Tibial nerve (tissue), 4 donors: ENCODE measurements at regions not wholly inside any gene's neighbourhood (a gene's known extent, or its start where the extent isn't known, plus 50 kb on each side); places are given as distances from the start of the nearest gene placed in this dataset.

Experiments used
- DNase-seq, 2 donors: peaks; one replicate each; pipeline ENCODE4 v3.0.0-alpha.2; 2019; ENCODE audit warnings: low spot score in 2 of 2
- H3K27ac ChIP-seq, 4 donors: fragments of 200-600 bp; sonication (generic) in 3 of 4; one replicate each; pipeline ENCODE4 v1.5.1; 2017 to 2019; ENCODE audit warnings: mild to moderate bottlenecking in 1 of 4
- H3K27me3 ChIP-seq, 2 donors: fragments of 200-600 bp; sonication (generic) in 1 of 2; one replicate each; pipeline versions ENCODE4 v1.5.1 to v1.6.0; 2017 to 2019
- H3K36me3 ChIP-seq, 3 donors: fragments of 200-600 bp; sonication (generic); one replicate each; pipeline ENCODE4 v1.5.1; 2018 to 2019
- H3K4me1 ChIP-seq, 4 donors: fragments of 200-600 bp; sonication (generic) in 3 of 4; one replicate each; pipeline ENCODE4 v1.5.1; 2017 to 2019
- H3K4me3 ChIP-seq, 4 donors: fragments of 200-600 bp; sonication (generic) in 3 of 4; one replicate each; pipeline ENCODE4 v1.5.1; 2017 to 2019; ENCODE audit warnings: mild to moderate bottlenecking in 1 of 4, moderate library complexity in 1 of 4
- H3K9me3 ChIP-seq, 4 donors: fragments of 200-600 bp; sonication (generic) in 3 of 4; one replicate each; pipeline ENCODE4 v1.5.1; 2017 to 2019
- EP300 ChIP-seq, 2 donors: sonication (generic); formaldehyde crosslinking; IDR thresholded peaks; one replicate each; pipeline ENCODE4 v1.6.1; 2017; ENCODE audit warnings: antibody characterized with exemption in 2 of 2, mild to moderate bottlenecking in 1 of 2
- POLR2A ChIP-seq, 2 donors: fragments of 450-650 bp; IDR thresholded peaks; one replicate each; pipeline ENCODE4 v1.6.1; 2017; ENCODE audit warnings: antibody characterized with exemption in 2 of 2, mild to moderate bottlenecking in 2 of 2, moderate library complexity in 2 of 2
- WGBS, 2 donors: methylation state at CpG; one replicate each; pipeline ENCODE4 v1.1.5; 2018; 5-methylcytosine and 5-hydroxymethylcytosine counted together
- TF ChIP-seq, protein P1 (sequence below), 5 experiments: fragments of 200-600 bp in 3 of 5; fragments of 450-650 bp in 2 of 5; sonication (generic) in 3 of 5; IDR thresholded peaks; one replicate each; pipeline ENCODE4 v1.5.1; 2016 to 2019; ENCODE audit warnings: antibody characterized with exemption in 5 of 5, mild to moderate bottlenecking in 3 of 5, moderate library complexity in 2 of 5

GRCh38 chr7:51973939-51974338, 657.3 kb upstream of the COBL start:
- TF ChIP-seq EP300 (IDR thresholded peaks at IDR 0.05) (no peak), POLR2A (IDR thresholded peaks at IDR 0.05) (no peak)
- TF ChIP-seq, protein P1, sequence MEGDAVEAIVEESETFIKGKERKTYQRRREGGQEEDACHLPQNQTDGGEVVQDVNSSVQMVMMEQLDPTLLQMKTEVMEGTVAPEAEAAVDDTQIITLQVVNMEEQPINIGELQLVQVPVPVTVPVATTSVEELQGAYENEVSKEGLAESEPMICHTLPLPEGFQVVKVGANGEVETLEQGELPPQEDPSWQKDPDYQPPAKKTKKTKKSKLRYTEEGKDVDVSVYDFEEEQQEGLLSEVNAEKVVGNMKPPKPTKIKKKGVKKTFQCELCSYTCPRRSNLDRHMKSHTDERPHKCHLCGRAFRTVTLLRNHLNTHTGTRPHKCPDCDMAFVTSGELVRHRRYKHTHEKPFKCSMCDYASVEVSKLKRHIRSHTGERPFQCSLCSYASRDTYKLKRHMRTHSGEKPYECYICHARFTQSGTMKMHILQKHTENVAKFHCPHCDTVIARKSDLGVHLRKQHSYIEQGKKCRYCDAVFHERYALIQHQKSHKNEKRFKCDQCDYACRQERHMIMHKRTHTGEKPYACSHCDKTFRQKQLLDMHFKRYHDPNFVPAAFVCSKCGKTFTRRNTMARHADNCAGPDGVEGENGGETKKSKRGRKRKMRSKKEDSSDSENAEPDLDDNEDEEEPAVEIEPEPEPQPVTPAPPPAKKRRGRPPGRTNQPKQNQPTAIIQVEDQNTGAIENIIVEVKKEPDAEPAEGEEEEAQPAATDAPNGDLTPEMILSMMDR (IDR thresholded peaks at IDR 0.05): no peak
- Histone ChIP-seq H3K36me3 (no peaks in the 10 kb centered on the region), H3K4me1 (no peaks in the 10 kb centered on the region), H3K9me3 (no peaks in the 10 kb centered on the region), H3K27me3 (no peaks in the 10 kb centered on the region), H3K4me3 (no peak overlapping the region), H3K27ac (no peak overlapping the region)
- no peak for DNase-seq
- whole genome bisulfite sequencing, 2 donors: 54 to 58% methylated on average over 3 of the region's 3 CpGs

- TF ChIP-seq, protein P1 (IDR thresholded peaks at IDR 0.05): no peak
- TF ChIP-seq POLR2A (IDR thresholded peaks at IDR 0.05): no peak
- no peak for TF ChIP-seq EP300 (IDR thresholded peaks at IDR 0.05)
- no peak overlapping the region for H3K4me3 ChIP-seq
- no peaks in the 10 kb centered on the region for H3K27me3 ChIP-seq
- no peaks in the 10 kb centered on the region for H3K4me1 ChIP-seq
- H3K27ac ChIP-seq: no peak overlapping the region
- 39 to 44% methylated on average over 10 of the region's 10 CpGs for WGBS, 2 donors
- H3K9me3 ChIP-seq: no peaks in the 10 kb centered on the region
- no peaks in the 10 kb centered on the region for H3K36me3 ChIP-seq
- no peak for DNase-seq
Measured at GRCh38 chr7:51973071-51973470, 656.5 kb upstream of the COBL start.

DNA sequence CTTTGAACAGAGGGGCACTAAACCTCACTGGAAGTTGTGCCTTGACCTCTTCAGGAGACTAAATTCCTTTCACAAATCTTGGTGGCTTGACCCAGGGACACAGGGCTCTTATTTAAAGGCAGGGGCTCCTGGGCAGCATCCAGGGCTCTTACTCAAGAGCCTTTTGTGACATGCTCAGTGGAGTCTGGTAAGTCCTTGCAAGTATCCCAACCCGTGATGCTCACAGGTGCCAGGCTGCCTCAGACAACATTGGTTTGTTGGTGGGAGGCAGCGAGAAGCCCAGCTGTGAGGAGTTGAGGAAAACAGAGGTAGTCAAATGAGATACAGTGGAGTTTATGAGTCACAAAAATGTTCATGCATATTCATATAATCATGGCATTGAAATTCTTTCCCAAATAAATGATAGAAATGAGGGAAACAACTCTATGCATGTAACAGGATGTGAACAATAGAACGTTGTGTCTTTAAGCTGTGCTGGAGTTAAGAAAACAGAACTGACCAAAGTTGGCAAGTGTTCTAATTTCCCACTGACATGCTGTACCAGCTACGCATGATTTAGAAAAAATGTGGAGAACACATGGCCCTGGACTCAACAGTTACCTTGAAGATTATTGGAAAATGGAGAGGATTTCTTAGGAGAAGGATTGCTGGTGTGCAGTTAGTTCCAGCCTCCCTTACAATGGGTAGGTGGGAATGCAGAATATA, 654.5 kb upstream of the COBL start:
- no peaks in the 10 kb centered on the region for H3K27me3 ChIP-seq
- no peaks in the 10 kb centered on the region for H3K9me3 ChIP-seq
- WGBS, 2 donors: 35 to 42% methylated on average over 4 of the region's 4 CpGs
- TF ChIP-seq, protein P1 (IDR thresholded peaks at IDR 0.05): no peak
- TF ChIP-seq EP300 (IDR thresholded peaks at IDR 0.05) (no peak), POLR2A (IDR thresholded peaks at IDR 0.05) (no peak)
- no peak for DNase-seq
- H3K27ac ChIP-seq: no peak overlapping the region
- H3K36me3 ChIP-seq: no peaks in the 10 kb centered on the region
- no peak overlapping the region for H3K4me3 ChIP-seq
- H3K4me1 ChIP-seq: no peaks in the 10 kb centered on the region

DNA sequence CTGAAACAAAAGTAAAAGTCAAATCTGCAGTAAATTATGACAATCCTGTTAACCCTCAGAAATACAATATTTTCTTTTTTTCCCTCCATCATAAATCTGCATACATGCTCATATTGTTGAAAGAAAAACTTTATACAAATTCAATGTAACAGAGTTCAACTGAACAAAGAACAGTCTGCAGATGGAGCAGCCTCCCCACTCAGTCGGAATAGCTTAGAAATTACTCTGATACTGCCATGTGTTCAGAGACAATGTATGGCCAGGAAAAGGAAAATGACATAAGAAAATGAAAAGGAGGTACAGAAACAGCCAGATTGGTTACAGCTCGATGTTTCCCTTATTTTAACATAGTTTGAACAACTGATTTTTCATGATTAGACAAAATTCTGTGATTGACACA, 651.9 kb upstream of the COBL start:
- TF ChIP-seq EP300 (IDR thresholded peaks at IDR 0.05) (no peak), POLR2A (IDR thresholded peaks at IDR 0.05) (no peak)
- TF ChIP-seq, protein P1 (IDR thresholded peaks at IDR 0.05): no peak
- Histone ChIP-seq H3K27ac (no peak overlapping the region), H3K4me3 (no peak overlapping the region), H3K9me3 (no peaks in the 10 kb centered on the region), H3K4me1 (no peaks in the 10 kb centered on the region), H3K27me3 (no peaks in the 10 kb centered on the region), H3K36me3 (no peaks in the 10 kb centered on the region)
- no peak for DNase-seq
- WGBS, 2 donors: 49 to 64% methylated on average over 2 of the region's 2 CpGs

DNA sequence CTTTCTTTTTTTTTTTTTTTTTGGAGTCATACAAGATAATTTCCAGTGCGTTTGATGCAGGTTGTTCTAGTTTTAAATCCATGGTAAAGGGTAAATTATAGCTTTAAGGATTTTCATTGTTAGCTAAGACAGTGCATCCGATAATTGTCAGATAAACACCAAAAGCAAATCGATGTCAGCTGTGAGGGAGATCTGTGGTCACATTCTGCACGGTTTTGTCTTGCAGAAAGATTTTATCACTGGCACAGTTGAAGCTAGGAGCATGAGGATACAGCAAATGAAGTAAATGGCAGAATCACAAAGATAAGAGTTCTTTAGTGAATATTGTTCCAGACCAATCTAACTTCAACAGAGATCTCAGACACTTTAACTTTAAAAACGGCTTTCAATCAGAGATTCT, 648.8 kb upstream of the COBL start:
- Histone ChIP-seq H3K9me3 (no peaks in the 10 kb centered on the region), H3K4me1 (no peaks in the 10 kb centered on the region), H3K27ac (no peak overlapping the region), H3K4me3 (no peak overlapping the region), H3K36me3 (no peaks in the 10 kb centered on the region), H3K27me3 (no peaks in the 10 kb centered on the region)
- TF ChIP-seq POLR2A (IDR thresholded peaks at IDR 0.05) (no peak), EP300 (IDR thresholded peaks at IDR 0.05) (no peak)
- TF ChIP-seq, protein P1 (IDR thresholded peaks at IDR 0.05): no peak
- WGBS, 2 donors: 52 to 56% methylated on average over 5 of the region's 5 CpGs
- no peak for DNase-seq
